K562 (cell line): ENCODE measurements at regions not wholly inside any gene's neighbourhood (a gene's known extent, or its start where the extent isn't known, plus 50 kb on each side); places are given as distances from the start of the nearest gene placed in this dataset.

Experiments used
- EP300 ChIP-seq: IDR thresholded peaks from 2 replicates; pipeline ENCODE4 v1.6.1; 2012; ENCODE audit warnings: low read length, improper control_type of control experiment
- POLR2AphosphoS5 ChIP-seq: IDR thresholded peaks from 2 replicates; pipeline ENCODE4 v1.6.1; 2011; ENCODE audit warnings: mild to moderate bottlenecking, low read depth, low read length, moderate library complexity; ENCODE audit not compliant: control insufficient read depth, insufficient read depth
- SETDB1 ChIP-seq: IDR thresholded peaks from one replicate; pipeline ENCODE4 v1.6.1; 2012; ENCODE audit warnings: low read length, control low read depth, inconsistent platforms
- SMARCB1 ChIP-seq: IDR thresholded peaks from 2 replicates; pipeline ENCODE4 v1.6.1; 2011; ENCODE audit warnings: improper control_type of control experiment, low read depth; ENCODE audit not compliant: insufficient read length
- TF ChIP-seq, protein P1 (sequence below), 3 experiments: IDR thresholded peaks in 2 of 3; conservative IDR thresholded peaks in 1 of 3; 2 replicates each; pipeline ENCODE4 v1.5.1; 2011 to 2012; ENCODE audit warnings: low read length in 3 of 3, mild to moderate bottlenecking in 3 of 3, control low read depth in 2 of 3, improper control_type of control experiment in 1 of 3, inconsistent platforms in 1 of 3, low read depth in 1 of 3, mixed read lengths in 1 of 3, moderate library complexity in 1 of 3; ENCODE audit not compliant: insufficient read depth in 2 of 3

DNA sequence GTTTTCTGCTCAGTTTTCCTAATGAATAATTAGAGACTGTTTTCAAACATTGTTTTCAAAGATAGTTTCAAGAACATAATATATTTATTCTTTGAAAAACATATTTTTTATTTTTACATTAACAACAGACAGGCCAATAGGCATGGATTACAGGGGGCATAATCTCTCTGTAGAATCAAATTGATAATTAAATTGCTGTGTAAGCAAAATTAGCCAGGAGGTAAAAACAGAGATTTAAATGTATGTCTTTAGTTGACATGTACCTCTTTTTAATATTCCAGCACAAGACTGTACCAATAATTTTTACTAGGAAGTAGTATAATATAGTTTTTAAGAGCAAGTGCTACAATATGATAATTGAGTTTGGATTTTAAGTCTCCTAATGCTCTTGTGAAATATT, 1444.5 kb downstream of the BRINP3 start:
- TF ChIP-seq POLR2AphosphoS5 (no peak), SMARCB1 (no peak), SETDB1 (no peak), EP300 (no peak)
- TF ChIP-seq, protein P1, sequence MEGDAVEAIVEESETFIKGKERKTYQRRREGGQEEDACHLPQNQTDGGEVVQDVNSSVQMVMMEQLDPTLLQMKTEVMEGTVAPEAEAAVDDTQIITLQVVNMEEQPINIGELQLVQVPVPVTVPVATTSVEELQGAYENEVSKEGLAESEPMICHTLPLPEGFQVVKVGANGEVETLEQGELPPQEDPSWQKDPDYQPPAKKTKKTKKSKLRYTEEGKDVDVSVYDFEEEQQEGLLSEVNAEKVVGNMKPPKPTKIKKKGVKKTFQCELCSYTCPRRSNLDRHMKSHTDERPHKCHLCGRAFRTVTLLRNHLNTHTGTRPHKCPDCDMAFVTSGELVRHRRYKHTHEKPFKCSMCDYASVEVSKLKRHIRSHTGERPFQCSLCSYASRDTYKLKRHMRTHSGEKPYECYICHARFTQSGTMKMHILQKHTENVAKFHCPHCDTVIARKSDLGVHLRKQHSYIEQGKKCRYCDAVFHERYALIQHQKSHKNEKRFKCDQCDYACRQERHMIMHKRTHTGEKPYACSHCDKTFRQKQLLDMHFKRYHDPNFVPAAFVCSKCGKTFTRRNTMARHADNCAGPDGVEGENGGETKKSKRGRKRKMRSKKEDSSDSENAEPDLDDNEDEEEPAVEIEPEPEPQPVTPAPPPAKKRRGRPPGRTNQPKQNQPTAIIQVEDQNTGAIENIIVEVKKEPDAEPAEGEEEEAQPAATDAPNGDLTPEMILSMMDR (IDR thresholded peaks at IDR 0.05 in 2 of 3, conservative IDR thresholded peaks at IDR 0.05 in 1 of 3; ENCODE audit: insufficient read depth in 2 of 3, low read depth in 1 of 3, low read length in 3 of 3): no peak
